HG03378 (cell line): ENCODE measurements at regions not wholly inside any gene's neighbourhood (a gene's known extent, or its start where the extent isn't known, plus 50 kb on each side); places are given as distances from the start of the nearest gene placed in this dataset.
A peak's percentile ranks its signal among the peaks of the same experiment; 100 is the strongest.
"Not testable (repeated sequence)": the region's sequence is repeated elsewhere in the genome, so short reads cannot be mapped to it uniquely, and the experiment has no call there.

Experiments
- ATAC-seq: cut with Tn5 transposase; IDR thresholded peaks from one replicate; pipeline ENCODE4 v1.9.1; 2021; ENCODE audit warnings: mild to moderate bottlenecking, moderate library complexity; ENCODE audit not compliant: unreplicated experiment

DNA sequence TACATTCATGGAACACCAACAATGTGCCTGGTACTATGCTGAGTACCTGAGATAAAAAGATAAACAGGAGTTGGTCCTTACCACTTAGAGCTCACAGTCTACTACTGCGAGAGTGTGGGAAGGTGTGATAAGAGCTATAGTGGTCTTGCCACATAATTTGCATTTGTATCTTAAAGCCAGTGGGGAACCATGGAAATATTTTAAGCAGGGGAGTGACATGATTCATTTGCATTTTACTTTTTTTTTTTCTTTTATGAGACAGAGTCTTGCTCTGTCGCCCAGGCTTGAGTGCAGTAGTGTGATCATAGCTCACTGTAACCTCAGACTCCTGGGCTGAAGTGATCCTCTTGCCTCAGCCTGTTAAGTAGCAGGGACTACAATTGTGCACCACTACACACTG lies 53.6 kb downstream of the SRGAP2 start:
- ATAC-seq = peak; percentile 95

DNA sequence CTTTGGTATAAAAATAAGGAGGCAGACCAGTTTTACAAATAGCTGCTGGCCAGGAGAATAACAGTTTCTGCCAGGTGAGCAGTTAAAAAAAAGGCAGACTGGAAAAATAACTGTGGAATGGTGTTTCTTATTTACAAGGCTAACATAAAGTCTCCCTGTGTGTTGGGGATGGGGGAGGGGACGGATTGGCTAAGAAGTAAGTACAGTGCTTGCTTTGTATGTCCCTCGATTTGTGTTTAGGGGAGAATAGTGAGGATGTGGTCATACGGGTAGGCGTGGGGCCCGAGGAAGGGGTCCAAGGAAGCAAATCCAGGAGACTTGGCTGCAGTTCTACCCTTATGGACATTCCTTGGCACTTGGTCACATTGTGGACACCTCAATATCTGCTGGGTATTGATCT lies 58.1 kb downstream of the SRGAP2 start:
- not testable (repeated sequence) for ATAC-seq

DNA sequence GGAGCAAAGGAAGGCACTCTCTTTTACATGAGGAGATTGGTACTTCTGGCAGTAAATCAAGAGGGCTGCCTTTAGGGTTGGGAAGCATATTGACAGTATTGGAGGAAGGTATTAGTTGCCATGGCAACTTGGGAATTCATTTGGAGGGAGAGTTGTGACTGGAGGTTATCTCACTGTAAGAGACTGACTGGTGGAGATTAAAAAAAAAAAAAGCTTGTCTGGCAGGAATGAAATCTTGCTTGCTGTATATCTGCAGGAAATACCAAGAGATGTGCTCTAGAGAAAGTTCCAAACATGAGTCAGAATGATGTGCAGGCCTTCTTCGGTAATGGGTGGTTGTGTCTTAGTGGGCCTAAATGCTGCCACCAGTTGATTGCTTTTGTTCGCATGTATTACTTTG lies 59.1 kb downstream of the SRGAP2 start:
- not testable (repeated sequence) for ATAC-seq

DNA sequence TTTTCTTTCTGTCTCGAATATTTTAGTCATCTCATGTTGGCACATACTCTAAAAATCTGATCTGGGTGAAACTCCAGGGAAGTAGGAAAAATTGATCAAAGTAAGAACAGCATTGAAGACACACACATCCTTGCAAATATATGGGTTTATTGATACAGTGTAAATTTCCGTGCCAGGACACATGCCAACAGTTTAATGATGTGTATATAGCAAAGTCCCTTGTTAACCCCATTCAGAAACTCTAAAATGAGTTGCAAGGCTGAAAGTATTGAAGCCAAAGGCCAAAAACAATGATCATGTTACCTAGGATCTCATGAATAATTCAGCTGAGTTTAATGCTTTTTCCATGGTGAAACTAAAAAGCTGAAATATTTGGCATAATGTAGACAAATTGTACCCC lies 61.6 kb downstream of the SRGAP2 start:
- ATAC-seq = not testable (repeated sequence)

DNA sequence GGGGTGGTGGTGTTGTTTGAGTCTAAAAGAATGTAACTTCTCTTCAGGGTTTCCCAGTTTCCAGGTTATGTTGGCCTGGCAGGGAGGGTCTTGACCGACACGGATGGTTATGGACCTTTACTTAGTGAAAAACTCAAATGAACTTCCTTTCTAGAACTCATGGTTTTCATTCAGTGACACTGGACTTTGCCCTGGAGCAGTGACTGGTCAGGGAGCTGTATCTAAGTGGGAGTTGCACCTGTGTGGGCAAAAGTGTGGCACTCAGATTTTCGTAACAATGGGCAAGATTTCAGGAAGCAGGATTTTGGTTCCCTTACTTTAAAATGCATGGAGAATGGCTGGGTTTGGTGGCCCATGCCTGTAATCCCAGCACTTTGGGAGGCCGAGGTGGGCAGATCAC lies 67.8 kb downstream of the SRGAP2 start:
- not testable (repeated sequence) for ATAC-seq

DNA sequence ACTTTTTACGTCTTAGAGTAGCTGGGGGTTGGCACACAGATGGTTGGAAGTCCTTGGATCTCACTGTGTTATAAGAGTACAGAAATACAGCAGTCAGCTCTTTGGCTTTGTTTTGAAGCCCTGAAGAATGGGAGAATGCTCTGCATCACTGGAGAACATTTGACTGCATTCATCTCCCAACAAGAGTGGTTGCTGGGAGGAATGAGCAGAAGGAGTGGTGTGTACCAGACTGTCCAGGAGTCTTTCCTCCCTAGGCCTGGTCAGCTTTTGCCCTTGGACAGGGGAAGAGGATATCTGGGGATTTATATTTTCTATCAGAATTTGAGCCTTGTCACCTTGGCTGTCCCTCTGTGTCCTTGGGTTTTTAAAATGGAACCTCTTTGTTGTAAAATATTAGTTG lies 69.8 kb downstream of the SRGAP2 start:
- ATAC-seq = not testable (repeated sequence)

DNA sequence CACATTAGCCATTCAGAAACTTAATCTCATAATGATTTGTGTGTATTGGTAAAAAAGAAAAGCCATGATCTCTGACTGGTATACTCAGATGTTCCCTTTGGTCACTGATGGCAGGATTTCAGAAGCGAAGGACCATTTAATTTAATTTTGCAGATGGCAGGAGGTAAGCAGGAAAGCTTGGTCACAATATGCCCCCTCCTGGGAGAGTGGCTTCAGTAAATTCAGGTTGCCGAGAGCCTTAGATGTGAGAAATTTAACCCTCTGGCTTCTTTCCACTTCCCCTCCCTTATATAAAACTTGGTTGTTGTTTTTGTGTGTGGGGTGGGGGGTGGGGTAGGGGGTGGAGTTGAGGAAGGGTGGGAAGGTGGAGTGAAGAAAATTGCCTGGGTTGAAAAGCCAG lies 72.8 kb downstream of the SRGAP2 start:
- ATAC-seq = not testable (repeated sequence)

DNA sequence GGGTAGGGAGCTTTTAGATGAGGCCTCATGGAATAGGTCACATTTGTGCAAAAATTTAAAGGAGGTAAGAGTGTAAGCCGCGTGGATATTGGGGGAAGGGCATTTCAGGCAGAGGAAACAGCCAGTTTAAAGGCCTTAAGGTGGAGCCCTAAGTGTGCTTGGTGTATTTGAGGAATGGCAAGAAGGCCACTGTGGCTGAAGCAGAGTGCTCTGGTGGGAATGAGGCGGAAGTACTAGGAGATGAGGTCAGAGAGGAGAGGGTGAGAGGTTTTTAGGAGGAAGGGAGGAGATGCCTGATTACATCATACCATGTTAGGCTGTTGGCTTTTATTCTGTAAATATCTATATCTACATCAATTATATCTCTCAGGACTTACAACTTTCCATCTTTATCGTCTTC lies 75.3 kb downstream of the SRGAP2 start:
- not testable (repeated sequence) for ATAC-seq

DNA sequence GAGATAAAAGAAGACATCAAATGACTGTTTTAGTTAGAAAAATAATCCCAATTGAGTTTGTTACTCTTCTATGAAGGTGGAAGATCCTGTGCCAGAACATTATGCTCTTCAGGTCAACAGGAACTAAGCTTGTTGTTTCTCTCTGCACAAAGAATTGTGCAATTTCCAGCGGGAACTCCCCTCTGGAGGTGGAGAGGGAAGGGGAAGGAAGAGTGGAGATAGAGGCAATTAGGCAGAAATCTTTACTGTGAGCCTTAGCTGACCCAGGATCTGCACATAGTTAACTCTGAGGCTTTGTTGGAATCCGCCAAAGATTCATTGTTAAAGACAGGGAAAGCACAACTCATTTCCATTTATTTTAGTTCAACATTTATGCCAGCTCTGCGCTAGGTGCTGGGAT lies 77.3 kb downstream of the SRGAP2 start:
- ATAC-seq = not testable (repeated sequence)

DNA sequence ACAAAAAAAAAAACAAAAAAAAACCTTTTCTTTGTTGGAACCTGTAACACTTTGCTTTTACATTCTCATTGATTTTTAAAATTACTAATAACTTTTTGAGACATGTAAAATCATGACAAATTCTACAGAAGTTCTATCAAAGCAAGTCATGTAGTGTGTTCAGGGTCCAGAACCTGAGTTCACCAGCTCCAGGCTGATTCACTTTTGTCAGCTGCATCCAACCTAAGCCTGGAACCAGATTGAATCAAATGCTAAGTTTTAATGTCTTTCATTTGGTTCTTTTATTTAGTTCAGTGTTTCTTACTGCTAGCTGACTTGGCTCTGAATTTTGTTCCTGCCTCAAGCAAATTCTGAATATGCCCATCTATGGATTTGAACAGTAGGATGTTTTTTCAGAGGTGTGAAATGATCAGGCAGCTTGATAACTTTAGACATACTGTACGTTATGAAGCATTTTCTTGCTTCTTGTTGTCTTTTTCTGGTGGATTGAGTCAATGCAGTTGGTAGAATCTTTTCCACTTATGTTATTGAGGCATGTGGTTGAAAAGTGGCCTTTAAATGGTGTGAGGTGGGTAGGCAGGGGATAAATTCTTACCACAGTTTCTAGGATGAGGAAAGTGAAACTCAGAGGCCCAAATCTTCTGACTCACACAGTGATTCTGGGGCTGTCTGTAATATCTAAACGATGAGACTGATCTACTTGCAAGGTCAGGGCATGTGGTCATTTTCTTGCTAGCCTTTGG lies 78.7 kb downstream of the SRGAP2 start:
- ATAC-seq = not testable (repeated sequence)

DNA sequence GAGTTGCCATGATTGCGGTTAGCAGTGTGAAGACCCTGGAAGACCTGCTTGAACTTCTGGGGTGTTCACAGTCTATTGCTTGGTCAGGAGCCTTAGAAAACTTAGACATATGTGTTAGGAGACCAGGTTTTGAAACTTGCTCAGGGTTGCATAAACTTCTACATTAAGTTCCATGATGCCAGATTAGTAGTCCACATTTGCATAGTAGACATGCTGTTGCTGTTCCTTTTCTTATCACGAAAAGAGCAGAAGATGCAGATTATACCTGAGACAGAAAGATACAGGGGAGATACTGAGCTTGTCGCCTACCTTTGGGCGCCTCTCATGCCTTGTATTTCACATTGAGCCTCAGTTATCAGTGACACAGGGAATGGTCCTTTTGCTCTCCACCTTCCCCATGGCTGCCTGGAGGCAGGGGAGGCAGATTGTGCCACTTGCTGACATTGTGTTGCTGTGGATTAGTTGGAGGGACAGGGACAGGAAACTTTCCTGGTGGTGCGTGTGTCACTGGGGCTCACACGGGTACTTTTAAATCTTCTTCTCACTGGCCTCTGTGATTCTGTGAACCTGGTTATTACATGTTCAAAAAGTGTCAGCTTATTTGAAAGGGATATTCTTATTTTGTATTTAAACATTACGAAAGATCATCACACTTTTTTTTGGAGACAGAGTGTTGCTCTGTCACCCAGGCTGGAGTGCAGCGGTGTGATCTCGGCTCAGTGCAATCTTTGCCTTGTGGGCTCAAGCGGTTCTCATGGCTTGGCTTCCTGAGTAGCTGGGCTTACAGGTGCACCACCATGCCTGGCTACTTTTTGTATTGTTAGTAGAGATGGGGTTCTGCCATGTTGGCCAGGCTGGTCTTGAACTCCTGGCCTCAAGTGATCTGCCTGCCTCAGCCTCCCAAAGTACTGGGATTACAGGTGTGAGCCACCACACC lies 82.0 kb downstream of the SRGAP2 start:
- ATAC-seq = not testable (repeated sequence)

DNA sequence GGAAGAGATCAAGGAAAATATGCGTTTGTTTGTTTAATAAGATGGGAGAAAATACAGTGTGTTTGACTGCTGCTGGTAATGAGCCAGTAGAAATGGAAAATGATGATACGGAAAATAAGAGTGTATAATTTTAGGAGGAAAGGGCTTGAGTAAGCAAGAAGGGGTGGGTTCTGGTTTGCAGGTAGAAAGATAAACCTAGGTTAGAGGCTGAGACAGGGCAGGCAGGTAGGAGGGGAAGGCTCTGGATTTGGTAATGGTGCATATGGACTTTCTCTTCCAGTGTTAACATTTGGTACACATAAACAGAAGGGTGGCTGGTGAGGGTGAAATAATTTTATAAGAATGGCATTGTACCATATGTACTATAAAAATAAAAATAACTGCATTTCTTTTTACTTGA lies 84.4 kb downstream of the SRGAP2 start:
- ATAC-seq = not testable (repeated sequence)

DNA sequence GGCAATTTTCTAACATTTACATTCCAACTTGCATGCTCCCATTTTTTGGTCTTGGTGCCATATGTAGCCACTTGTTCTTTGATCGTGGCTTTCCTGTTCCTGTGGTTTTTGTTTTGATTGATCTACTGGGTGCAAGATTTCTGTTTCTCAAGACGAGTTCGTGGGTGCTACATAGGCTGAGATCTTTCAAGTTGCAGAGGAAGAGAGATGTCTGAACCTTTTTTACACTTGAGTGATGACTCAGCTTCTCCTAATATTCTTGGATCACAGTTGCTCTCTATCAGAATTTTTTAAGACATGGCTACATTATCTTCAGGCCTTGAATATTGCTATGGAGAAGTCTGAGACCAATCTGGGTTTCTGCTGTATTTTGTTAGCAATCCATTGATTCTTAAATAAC lies 85.1 kb downstream of the SRGAP2 start:
- ATAC-seq = peak; percentile 45

DNA sequence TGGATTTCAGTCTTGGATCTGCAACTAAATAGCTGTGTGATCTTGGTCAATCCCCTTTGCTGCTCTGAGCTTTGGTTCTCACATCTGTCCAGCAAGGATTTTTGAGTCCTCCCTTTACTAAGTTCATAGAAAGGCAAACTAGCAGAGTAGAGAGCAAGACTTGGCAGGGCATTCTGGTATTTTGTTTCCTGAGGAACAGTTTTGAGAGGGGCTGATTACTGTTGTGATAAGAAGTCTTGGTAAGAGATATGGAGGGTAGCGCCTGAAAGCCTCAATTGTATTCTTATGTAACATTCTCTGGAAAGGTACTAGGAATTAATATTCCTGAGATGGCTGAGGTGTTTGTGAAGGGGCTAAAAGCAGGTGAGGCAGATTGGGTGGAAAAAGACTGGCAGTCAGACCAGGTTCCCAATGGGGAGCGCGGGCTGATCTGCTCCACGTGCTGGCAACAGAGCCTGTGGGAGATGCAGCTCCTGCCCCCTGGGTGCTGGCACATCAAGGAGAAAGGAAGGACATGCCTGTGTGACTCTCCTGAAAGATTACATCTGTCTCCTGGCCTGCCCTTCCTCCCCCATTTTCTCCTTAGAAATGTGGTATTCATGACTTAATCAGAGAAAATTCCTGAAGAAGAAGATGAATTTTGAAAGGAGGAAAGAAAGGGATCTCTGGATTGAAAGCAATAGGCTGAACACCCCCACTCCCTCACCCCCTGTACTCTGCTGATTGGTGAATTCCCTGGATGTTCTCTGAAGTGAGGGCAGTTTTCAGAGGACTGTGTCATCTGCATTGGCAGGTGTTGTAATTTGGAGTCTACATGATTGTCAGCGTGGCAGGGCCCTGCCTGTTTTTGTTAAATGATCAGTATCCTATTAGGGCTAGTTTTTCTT lies 94.0 kb downstream of the SRGAP2 start:
- ATAC-seq = not testable (repeated sequence)

DNA sequence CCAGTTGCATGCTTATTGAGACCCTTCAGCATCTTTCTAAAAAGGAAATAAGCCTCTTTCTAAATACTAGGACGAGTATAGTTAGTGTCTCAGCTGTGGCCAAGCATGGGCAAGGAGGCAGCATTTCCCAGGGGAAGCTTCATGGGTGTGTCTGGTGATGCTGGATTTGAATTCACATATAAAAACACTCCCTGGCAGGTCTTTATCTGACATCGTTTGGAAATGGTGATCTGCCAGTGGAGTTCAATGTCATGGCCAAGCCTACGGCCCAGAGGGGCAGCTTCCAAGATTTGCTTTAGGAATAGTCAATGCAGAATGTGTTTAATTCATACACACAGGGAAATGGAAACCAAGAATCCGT lies 94.7 kb downstream of the SRGAP2 start:
- not testable (repeated sequence) for ATAC-seq

DNA sequence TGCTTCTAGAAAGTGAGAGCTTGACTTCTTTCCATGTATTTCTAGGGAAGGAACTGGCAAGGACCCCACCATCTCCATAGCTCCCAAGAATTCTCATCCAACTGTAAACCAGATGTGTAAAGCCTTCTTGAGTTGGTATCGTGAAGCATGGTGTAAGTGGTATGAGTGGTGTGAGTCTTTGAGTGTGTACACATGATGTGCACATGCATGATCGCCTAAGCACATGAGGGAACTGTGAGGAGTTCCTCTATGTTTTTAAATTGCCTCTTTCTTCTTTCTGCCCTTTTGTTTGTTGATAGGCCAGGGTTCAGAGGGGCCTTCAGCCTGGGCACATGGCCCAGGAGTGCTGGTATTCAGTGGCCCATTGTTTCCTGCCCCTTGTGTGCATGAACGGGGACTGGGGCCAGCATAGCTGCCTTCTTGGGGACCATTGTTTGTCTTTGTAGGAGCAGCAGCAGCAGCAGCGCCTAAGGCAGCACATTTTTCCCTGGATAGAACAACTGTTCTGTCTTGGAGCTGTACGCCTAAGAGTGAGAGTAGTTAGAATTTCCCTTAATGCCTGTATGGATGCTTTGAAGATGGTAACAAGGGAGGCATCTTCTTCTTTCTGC lies 95.9 kb downstream of the SRGAP2 start:
- ATAC-seq = not testable (repeated sequence)

DNA sequence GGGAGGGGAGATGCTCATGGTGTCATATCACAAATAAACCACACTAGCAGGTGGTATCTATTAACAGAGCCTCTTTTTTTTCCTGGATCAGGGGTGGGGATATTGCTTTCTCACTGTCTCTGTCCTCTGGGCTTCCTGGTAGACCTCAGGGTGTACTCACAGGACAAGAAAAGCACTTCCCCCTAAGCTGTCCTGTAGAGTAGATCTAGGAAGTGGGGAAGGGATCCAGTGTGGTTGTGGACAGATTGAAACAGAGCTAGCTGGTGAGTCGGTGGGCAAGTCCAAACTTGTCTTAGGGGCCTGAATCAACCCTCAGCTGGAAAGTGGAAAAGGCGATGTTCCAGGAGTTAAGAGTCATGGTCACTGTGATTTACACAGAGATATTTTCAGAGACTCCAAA lies 96.6 kb downstream of the SRGAP2 start:
- ATAC-seq = not testable (repeated sequence)

DNA sequence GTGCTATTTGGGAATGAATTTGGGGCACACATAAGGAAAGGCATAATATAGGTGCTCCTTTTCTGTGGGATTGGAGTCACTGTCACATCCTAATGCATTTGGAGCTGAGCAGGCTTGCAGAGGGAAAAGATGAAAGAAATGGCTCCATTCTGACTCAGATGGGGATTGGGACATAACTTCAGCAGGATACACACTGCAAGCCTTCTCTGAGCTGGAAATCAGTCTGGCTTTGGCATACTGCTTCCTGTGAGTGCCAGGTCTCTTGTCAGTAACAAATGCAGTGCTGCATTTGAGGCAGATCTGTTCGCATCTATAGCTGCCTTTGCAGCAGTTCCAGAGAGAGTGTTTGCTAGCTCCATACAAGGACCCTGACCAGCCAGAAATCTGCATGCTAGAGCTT lies 98.7 kb downstream of the SRGAP2 start:
- ATAC-seq = not testable (repeated sequence)

DNA sequence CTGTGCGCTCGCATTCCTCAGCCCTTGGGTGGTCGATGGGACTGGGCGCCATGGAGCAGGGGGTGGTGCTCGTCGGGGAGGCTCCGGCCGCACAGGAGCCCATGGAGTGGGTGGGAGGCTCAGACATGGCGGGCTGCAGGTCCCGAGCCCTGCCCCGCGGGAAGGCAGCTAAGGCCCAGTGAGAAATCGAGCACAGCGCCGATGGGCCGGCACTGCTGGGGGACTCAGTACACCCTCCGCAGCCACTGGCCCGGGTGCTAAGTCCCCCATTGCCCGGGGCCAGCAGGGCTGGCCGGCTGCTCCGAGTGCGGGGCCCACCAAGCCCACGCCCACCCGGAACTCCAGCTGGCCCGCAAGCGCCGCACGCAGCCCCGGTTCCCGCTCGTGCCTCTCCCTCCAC lies 104.1 kb downstream of the SRGAP2 start:
- ATAC-seq = not testable (repeated sequence)

DNA sequence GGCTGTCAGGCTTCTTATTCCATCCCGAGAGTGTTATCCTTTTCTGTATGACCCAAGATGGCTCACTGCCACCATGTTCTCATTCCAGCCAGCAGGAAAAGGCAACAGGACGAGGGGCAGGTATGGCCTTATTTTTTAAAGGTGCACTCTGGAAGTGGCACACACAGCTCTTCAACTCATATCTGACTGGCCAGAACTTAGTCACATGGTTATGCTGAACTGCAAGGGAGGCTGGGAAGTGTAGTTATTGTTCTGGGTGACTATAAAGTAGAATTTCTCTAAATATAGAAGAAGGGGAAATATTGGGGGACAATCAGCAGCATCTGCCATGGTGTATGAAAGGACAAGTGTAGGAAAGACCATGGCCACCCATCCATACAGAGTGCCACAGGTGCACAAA lies 107.6 kb downstream of the SRGAP2 start:
- not testable (repeated sequence) for ATAC-seq
